ENCODE measurements at regions not wholly inside any gene's neighbourhood (a gene's known extent, or its start where the extent isn't known, plus 50 kb on each side); places are given as distances from the start of the nearest gene placed in this dataset.

GRCh38 chr12:11584221-11584855, 65.1 kb upstream of the ETV6 start:
- TF ChIP-seq, protein P1, sequence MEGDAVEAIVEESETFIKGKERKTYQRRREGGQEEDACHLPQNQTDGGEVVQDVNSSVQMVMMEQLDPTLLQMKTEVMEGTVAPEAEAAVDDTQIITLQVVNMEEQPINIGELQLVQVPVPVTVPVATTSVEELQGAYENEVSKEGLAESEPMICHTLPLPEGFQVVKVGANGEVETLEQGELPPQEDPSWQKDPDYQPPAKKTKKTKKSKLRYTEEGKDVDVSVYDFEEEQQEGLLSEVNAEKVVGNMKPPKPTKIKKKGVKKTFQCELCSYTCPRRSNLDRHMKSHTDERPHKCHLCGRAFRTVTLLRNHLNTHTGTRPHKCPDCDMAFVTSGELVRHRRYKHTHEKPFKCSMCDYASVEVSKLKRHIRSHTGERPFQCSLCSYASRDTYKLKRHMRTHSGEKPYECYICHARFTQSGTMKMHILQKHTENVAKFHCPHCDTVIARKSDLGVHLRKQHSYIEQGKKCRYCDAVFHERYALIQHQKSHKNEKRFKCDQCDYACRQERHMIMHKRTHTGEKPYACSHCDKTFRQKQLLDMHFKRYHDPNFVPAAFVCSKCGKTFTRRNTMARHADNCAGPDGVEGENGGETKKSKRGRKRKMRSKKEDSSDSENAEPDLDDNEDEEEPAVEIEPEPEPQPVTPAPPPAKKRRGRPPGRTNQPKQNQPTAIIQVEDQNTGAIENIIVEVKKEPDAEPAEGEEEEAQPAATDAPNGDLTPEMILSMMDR (IDR thresholded peaks at IDR 0.05), result no peak
- Histone ChIP-seq H3K4me3 (no peak overlapping the region), H3K36me3 (ENCODE audit: insufficient read depth in 1 of 2, low read depth in 1 of 2) (no peaks in the 10 kb centered on the region), H3K27ac (no peak overlapping the region), H3K4me1 (no peaks in the 10 kb centered on the region), H3K9me3 (no peaks in the 10 kb centered on the region), H3K27me3 (ENCODE audit: insufficient read depth in 3 of 3, low read length in 2 of 3) (no peaks in the 10 kb centered on the region)
- ATAC-seq, result no peak
- 68 to 79% (median 69%) methylated on average over 7 of the region's 7 CpGs for WGBS, 3 donors
- DNase-seq, result no peak
- intact Hi-C loops (cut with DNase I), result loop anchor here (5.0 to 10.0 kb wide), 5 partner anchors 130 to 750 kb away; no protein-coding TSS in a partner anchor

DNA sequence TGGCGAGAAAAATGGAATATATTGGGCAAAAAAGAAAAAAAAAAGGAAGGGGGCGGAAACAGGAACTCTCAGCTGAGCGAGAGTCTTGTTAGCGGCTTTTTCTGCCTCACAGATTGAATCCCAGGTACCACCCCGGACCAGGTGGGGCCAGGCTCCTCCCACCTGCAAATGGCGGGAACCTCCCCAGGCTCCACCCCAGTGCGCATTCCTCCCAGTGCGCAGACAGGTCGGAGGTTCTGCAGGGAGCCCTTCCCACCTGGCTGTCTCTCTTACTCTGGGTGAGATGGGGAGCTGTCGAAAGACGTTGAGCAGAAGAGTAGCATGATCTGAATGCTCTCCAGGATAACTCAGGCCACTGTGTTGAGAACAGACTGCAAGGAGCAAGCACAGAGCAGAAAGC, 57.0 kb upstream of the ETV6 start:
- H3K27me3 ChIP-seq (ENCODE audit: insufficient read depth in 3 of 3, low read length in 2 of 3), result no peaks in the 10 kb centered on the region
- H3K36me3 ChIP-seq (ENCODE audit: insufficient read depth in 1 of 2, low read depth in 1 of 2), result no peaks in the 10 kb centered on the region
- ATAC-seq (no peak), DNase-seq (no peak)
- no peak overlapping the region for H3K27ac ChIP-seq
- intact Hi-C loops (cut with DNase I), result no loop called here
- H3K4me1 ChIP-seq, result no peaks in the 10 kb centered on the region
- H3K9me3 ChIP-seq, result no peaks in the 10 kb centered on the region
- WGBS, 3 donors, result 95 to 96% (median 95%) methylated on average over 11 of the region's 11 CpGs
- no peak overlapping the region for H3K4me3 ChIP-seq
- TF ChIP-seq, protein P1 (IDR thresholded peaks at IDR 0.05), result no peak

- DNase-seq, result no peak
- Histone ChIP-seq H3K27me3 (ENCODE audit: insufficient read depth in 3 of 3, low read length in 2 of 3) (no peaks in the 10 kb centered on the region), H3K9me3 (no peaks in the 10 kb centered on the region), H3K4me3 (no peak overlapping the region), H3K27ac (no peak overlapping the region), H3K36me3 (ENCODE audit: insufficient read depth in 1 of 2, low read depth in 1 of 2) (no peaks in the 10 kb centered on the region), H3K4me1 (no peaks in the 10 kb centered on the region)
- no peak for ATAC-seq
- intact Hi-C loops (cut with DNase I), result no loop called here
- WGBS, 3 donors, result 84 to 94% (median 89%) methylated on average over 1 of the region's 1 CpG
- TF ChIP-seq, protein P1 (IDR thresholded peaks at IDR 0.05), result no peak
Observed at GRCh38 chr12:11593013-11593412, 56.5 kb upstream of the ETV6 start.

DNA sequence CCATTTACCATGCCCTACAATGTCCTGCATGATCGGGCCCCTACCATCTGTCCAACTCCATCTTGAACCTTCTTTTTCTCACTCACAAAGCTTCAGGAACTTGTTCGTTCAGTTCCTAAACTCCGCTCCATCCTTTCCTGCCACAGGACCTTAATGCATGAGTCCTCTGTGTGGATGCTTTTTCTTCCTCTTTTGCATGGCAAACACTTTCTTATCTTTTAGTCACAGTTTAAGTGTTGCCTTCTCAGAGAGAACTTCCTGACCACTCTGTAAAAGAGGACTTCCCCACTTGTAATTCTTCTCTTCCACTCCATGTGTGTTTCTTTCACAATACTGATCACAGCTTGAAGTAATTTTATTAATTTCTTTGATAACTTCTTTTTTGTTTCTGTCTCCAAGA, 54.4 kb upstream of the ETV6 start:
- ATAC-seq (no peak), DNase-seq (no peak)
- H3K27me3 ChIP-seq (ENCODE audit: insufficient read depth in 3 of 3, low read length in 2 of 3), result no peaks in the 10 kb centered on the region
- H3K4me3 ChIP-seq, result no peak overlapping the region
- H3K9me3 ChIP-seq, result no peaks in the 10 kb centered on the region
- no peaks in the 10 kb centered on the region for H3K4me1 ChIP-seq
- H3K36me3 ChIP-seq (ENCODE audit: insufficient read depth in 1 of 2, low read depth in 1 of 2), result no peaks in the 10 kb centered on the region
- WGBS, 3 donors, result 60 to 88% (median 64%) methylated on average over 3 of the region's 3 CpGs
- TF ChIP-seq, protein P1 (IDR thresholded peaks at IDR 0.05), result no peak
- intact Hi-C loops (cut with DNase I), result no loop called here
- no peak overlapping the region for H3K27ac ChIP-seq

DNA sequence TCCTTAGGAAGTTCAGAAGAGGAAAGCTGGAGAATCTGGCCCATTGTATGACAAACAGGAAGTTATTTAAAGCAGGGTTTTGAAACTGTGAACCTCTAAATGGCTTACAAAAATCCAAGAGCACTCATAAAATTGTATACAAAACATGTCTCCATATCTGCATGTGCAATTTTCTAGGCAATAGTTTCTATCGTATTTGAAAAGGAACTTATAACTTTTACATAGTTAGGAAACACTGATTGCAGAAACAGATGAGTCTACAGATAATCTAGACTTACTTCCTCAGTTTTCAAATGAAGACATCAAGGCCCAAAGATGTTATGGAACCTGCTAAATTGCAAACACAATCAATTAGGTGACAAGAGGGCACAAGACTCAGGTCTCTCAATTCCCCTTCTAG, 53.3 kb upstream of the ETV6 start:
- Histone ChIP-seq H3K27ac (no peak overlapping the region), H3K9me3 (no peaks in the 10 kb centered on the region), H3K4me1 (no peaks in the 10 kb centered on the region), H3K4me3 (no peak overlapping the region), H3K27me3 (ENCODE audit: insufficient read depth in 3 of 3, low read length in 2 of 3) (no peaks in the 10 kb centered on the region), H3K36me3 (ENCODE audit: insufficient read depth in 1 of 2, low read depth in 1 of 2) (no peaks in the 10 kb centered on the region)
- intact Hi-C loops (cut with DNase I), result no loop called here
- ATAC-seq (no peak), DNase-seq (no peak)
- 70 to 77% (median 71%) methylated on average over 1 of the region's 1 CpG for WGBS, 3 donors
- TF ChIP-seq, protein P1 (IDR thresholded peaks at IDR 0.05), result no peak

Data from psoas muscle (tissue), 7 donors.